ENCODE measurements at regions not wholly inside any gene's neighbourhood (a gene's known extent, or its start where the extent isn't known, plus 50 kb on each side); places are given as distances from the start of the nearest gene placed in this dataset.
"Not testable (repeated sequence)": the region's sequence is repeated elsewhere in the genome, so short reads cannot be mapped to it uniquely, and the experiment has no call there.

DNA sequence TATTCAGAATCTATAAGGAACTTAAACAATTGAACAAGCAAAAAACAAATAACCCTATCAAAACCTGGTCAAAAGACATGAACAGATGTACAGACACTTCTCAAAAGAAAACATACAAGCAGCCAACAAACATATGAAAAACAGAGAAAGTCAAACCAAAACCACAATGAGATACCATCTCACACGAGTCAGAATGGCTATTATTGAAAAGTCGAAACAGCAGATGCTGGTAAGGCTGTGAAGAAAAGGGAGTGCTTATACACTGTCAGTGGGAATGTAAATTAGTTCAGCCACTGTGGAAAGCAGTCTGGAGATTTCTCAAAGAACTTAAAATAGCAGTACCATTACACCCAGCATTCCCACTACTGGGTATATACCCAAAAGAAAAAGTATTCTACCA lies 520.1 kb downstream of the LTN1 start:
- DNase-seq (ENCODE audit: low spot score) = not testable (repeated sequence)

DNA sequence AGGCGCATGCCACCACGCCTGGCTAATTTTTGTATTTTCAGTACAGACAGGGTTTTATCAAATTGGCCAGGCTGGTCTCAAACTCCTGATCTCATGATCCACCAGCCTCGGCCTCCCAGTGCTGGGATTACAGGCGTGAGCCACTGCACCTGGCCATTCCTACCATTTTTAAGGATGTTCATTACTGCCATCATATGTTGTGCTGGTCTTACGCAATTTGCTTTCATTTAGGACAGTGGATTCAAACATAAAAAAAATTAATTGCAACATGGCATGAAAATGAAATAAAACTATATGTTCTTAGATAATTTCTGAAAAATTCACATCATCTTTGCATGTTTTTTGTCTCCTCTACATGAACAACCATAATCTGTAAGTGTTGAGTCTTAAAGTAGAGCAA lies 527.7 kb downstream of the LTN1 start:
- no peak for DNase-seq (ENCODE audit: low spot score)

DNA sequence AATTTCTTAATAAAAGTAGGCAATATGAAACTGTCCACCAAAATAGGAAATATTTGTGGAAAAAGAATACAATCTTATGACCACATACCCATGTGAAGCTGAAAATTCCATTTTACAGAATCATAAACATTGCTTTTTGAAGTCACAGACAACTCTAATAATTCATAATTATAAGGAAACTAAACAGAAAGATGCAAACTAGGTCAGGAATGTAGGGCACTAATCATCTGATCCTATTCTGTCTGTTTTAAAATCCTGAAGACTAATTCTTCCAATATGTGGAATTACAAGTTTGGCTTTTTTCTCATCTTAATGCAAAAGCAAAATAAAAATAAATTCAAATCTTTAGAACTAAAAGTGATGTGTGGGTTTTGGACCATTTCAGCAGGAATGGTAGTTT lies 528.6 kb downstream of the LTN1 start:
- no peak for DNase-seq (ENCODE audit: low spot score)

DNA sequence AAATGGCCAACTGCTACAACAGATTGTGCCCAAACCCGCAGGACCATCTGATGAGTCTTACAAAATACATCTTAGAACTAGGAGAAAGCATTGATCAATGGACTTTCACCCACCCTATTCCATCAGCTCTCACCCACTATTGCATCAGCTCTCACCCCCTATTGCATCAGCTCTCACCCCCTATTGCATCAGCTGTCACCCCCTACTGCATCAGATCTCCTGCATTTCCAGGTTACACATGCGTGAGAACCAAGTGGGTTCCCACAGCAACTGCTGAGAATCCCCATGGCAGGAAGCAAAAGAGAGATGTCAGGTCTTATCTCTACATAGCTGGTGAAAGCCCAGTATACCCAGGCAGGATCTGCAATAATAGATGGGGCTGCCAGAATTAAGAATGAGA lies 533.5 kb downstream of the LTN1 start:
- no peak for DNase-seq (ENCODE audit: low spot score)

DNA sequence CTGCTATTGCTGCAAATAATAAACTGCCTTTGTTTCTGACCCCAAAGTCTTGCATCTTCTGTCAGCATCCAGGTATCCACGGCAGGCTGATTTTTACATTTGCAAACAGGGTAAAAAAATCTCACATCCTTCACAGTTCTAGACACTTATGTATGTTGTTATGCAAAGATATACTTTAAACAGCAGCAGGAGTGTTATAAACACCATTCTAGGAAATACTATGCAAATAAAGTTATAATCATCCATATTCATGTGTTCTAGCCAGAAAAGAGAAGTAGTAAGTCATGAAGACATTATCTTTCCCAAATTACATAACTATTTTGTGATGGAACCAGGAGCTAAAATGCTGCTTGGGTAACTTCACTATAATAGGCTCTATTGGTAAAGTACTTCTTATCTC lies 534.2 kb downstream of the LTN1 start:
- DNase-seq (ENCODE audit: low spot score) = no peak

DNA sequence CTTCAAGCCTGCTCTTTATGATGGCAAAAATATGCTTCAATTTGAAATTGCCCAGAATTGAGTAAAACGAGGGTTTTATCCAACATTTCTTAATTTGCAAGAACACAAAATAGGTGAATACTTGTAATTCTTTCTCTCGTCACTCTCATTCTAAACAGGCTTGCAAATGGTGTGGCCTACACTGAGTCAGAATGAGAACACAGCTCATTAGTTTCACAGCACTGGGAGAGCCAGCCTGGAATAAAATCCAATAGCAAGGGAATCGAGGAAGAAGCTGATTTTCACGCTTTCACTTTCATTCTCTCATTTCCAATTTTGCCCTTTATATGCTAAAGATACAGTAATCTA lies 537.5 kb downstream of the LTN1 start:
- DNase-seq (ENCODE audit: low spot score) = no peak

DNA sequence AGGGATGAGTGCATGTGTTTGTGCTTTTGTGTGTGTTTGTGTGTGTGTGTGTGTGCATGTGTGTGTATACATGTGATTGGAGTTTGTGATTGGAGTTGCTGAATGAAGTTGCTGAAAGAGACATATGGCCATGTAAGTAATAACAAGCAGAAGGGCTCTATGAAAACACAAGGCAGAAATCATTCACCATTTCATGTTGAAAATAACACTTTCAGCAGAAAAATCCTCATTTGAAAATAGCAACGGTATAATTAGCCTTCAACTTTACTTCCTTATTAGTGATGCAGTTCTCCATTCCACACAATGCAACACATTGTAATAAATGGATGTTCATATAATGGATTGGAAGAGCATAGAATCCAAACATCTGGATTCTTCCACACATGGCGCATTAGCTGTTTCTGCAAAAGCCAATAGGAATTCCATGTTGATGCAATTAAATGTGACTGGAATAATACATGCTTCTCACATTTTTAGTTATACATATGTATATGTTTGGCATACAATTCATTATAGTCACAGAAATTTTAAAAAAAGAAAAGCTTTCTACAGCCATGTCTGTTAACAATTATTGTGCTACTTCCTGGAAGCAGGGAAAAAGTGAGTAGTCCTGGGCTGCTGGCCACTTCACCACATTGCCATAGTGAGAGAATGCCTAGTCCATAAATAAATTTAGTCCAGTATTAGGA lies 538.0 kb downstream of the LTN1 start:
- no peak for DNase-seq (ENCODE audit: low spot score)

DNA sequence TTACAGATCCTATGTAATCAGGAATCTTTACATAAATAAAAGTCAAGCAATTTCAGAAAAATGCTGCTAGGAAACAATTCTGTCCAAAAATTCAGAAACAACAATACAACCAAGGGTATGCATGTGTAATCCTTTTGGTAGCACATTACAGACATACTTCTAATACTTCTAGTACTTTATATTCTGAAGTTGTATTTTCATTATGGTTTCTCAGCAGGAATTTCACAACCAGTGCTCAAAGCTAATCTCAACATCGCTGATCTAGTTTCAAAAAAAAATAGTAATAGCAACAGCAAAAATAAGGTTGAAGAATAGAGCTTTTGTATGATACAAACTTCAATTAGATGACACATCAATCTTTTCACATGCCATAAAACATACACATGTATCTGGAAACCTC lies 545.2 kb downstream of the LTN1 start:
- DNase-seq (ENCODE audit: low spot score) = no peak

DNA sequence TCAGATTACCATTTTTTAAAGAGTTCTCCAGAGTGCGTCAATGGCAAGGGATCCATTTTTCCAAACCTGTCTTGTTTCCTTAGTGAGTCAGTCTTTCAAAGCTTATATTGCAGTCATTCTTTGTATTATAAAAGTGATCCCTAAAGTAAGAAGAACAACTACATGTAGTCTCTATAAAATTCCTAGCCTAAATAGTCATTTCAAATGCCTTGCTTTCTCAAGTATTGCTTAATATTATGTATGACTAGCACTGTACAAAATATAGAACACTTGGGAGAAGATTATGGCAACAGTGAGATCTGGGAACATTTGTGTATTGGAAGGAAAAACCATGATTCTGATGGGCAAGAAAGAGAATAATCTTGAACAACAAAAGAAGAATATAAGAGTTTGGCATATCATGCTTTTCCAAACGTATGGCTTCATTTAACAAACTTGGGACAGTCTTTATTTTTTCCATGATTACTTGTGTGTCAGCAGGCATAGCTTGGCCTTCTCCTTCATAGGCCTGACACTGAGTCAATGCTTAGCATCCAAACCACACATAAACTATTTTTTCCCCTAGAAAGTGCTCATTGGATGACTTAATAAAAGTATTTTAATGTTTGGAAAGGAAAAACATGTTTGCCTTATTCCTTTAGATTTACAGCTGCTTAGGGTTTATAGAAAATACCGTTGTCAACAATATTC lies 547.4 kb downstream of the LTN1 start:
- DNase-seq (ENCODE audit: low spot score) = no peak

DNA sequence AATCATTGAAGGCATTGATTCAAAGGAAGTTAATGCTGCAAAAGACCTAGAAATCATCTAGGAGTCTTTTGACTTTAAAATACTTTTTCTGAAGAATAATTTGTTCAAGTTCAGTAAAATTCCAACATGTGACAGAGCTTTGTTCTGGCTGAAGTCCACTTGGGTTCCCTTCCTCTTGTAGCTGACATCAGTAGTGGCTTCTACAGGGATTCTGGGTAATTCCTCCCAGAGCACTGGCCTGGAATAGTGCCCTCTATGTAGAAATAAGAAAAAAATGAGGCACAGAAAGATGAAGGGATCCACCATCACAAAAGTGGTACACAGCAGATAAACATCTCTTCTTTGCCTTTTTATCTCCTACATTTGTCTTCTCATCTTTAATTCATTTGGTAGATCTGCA lies 548.1 kb downstream of the LTN1 start:
- DNase-seq (ENCODE audit: low spot score) = no peak

DNA sequence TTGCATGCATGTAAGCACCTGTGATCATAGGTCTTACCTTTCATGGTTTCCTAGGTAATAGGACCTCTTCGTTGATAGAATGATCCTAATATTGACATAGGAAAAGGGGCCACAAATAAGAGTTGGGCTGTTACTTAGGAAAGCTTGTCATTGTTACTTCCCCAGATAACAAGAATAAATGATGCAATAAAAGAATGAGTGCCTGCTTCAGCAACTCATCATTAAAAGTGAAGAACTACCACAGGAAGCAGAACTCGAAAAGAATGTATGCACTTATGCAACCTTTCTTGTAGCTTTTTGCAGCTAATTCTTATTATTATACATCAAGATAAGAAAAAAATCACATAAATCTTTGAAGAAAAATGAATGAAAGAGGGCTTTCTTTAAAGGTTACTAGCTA lies 548.6 kb downstream of the LTN1 start:
- no peak for DNase-seq (ENCODE audit: low spot score)

DNA sequence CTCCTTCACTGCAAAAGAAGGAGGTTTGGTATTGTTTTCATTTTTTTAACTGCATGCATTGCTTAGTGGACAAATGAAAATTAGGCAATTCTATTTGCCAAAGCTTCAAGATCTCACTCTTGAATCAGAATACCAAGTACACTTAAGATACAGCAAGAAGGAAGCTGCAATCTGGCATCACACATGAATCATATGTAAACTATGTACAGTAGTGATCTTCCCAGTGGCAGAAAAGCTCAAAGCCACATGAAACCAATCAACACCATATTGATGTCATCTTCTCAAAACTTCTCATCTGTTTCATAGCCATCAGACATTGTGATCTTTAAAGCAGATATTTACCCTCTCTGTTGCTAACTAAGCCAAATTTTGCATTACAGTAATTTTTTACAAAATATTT lies 550.1 kb downstream of the LTN1 start:
- DNase-seq (ENCODE audit: low spot score) = no peak

DNA sequence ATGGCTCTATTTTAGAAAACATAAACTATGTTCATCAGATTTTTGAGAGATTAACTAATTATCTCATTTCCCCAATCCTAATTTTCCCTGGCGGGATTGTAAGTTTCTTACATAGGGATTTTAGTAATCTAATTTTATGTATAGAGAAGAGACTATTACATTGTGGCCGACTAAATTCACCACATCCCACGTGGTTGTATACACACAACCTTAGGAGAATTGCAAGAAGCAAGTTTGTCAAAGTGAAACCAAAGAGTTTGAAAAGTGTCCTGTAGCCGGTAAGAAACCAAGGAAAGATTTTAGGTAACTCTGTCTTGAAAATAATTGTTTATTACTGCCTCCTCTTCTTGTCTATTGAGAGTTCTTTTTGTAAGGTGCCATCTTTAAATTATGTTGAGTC lies 550.6 kb downstream of the LTN1 start:
- no peak for DNase-seq (ENCODE audit: low spot score)

DNA sequence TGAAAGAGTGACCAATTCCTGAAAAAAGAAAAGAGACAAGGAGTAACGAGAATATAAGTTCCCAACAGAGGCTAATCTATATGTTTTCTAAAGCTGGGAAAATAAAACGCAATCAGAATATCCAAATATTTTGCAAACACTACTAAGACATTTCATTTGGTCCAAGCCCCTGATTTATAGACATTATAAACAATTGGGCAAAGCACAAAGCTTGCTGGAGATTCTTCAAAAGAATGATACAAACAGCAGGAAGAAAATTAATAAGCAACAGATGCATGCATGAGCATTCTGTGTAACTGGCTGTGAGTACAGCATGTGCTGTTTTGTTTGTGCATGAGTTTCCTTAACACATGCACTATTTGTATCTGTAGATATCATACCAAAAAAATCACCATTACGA lies 552.9 kb downstream of the LTN1 start:
- no peak for DNase-seq (ENCODE audit: low spot score)

DNA sequence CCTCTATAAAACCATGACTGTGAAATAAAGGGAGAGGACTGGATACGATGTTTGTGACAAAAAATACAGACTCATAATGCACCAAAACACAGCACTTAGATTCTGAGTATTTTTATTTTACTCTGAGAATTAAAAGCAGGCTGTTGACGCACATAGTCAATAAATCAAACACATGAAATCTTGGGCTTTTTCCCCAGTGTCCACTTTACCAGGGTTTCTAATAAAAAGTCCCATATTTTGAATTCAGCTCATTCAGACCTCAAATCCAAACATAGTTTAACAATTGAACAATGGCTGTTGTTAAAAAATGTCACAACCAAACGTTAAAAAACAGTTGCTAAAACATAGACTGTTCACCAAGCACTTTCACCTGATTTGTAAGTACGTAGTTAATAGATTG lies 553.4 kb downstream of the LTN1 start:
- DNase-seq (ENCODE audit: low spot score) = no peak

DNA sequence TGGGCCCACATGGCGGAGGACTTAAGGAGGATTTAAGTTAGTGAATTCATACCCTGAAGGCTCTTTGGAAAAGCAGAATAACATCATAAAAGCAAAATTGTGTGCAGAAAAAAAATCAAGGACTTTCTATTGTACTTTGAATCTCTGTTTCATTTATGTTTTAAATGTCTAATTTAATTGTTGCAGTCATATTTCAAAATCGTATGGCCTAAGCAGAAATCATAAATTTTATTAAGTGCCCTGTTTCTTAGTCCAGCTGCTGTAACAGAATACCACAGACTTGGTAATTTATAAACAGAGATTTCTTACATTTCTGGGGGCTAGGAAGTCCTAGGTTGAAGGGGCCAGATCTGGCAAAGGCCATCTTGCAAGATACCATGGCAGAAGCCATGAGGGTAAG lies 555.6 kb downstream of the LTN1 start:
- no peak for DNase-seq (ENCODE audit: low spot score)

DNA sequence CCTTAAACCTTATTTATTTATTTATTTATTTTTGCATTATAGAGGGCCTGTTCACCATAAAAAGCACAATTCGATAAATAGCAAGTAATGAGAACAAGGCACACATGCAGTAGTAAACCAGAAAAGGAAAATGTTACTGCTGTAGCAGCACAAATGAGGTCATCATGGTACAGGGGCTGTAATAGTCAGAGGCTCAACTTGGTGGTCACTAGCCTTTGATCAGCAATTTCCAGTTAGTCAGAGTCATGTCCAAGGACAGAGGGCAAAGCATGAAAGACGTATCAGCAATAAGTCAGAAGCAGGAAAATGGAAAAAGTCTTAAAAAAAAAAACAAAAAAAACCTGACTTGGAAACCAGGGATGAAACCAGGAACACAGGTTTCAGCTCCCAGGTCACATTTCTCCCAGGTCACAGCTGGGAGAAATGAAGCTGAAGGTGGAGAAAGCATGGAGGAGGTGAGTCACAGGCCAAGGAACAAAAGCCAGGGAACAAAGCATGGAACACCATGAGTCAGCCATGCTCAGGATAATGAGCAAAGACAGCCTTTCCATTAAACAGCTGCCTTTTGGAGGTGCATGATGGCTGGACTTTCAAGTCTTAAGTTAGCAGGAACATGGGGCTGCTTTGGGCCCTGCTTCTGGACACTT lies 556.3 kb downstream of the LTN1 start:
- no peak for DNase-seq (ENCODE audit: low spot score)

DNA sequence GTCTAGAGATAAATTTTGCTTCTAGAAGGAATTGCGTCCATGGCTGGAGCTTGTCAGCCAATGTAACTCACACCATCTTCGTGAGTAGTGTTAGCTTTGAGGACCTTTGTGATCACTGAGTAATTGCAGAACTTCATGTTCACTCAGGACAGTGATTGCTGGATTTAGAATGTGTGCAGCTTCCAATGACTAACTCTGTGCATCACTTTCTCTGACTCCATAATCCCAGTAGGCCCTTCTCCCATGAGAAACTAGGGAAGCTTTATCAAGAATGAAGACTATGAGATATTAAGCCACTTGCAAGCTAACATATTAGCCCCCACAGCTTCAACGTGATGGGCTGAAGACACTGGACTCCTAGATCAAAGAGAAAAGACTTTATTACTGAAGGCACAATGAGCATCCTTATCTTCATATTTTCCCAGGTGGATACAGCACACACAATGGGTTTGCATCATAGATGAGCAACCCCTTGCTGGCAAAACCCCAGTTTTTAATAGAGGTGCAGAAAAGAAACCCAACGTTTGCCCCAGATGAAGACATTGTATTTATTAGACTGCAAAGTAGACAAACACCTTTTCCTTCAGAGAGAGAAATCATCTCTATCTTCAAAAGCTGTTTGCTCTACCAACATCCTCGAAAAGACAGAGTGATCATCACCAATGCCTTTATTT lies 561.0 kb downstream of the LTN1 start:
- DNase-seq (ENCODE audit: low spot score) = no peak

DNA sequence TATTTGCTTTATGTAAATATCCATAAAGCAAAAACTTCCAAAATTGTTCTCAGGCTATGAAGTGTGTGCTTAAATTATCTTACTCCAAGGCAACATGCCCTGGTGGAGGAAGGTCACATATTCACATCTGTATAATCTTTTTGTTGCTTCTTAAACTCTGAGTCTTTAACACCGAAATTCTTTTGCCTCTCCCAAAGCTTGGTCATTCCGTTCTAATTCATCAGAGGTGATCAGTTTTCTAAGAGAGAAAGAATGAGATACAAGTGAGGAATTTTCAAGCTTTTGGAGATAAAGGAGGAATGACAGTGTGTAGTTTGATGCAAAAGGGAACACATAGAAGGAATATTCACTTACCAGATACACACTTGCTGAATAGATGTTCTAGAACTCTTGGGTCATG lies 561.7 kb downstream of the LTN1 start:
- DNase-seq (ENCODE audit: low spot score) = no peak

DNA sequence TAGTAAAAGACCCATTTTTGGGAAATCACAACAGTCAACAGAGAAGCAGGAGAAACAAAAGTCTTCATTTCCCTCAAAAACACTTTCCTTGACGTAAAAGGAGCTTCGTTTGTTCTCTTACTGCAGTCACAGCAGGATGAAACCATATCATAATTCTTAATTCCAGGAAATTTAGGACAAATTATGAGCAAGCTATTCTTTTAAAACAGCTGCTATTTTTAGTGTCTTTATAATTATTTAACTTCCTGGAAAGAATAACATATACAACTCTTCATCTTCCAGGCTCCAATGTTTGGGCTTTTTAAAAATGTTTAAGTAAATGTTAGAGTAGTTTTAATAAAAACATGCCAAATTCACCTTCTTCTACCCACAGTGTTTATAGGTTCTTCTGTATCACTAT lies 563.5 kb downstream of the LTN1 start:
- no peak for DNase-seq (ENCODE audit: low spot score)

DNA sequence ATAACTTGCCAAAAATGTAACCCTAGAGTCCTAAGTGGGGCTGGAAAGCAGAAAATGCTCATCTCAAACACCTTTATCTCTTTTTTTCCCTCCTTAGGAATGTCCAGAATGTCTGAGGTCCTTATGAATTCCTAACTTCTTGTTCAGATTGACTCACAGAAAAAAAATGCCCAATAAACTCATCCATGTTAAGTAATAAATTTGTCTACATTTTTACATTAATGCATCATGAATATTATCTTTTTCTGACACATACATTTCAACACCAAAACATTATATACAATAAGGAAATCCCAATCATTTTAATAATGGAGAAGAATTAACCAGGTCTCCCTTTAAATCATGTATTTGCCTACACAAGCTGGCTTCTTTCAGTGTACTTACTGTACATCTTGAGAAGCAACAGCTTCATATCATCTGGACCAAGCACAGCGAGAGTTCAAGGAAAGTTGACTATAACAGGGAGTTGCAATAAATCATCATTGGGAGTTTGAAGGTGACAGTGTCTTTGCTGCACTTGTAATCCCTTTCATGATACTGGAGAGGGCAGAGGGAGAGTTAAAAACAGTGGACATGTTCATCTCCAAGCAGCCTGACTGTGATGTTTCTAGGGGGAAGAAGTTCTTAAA lies 565.2 kb downstream of the LTN1 start:
- no peak for DNase-seq (ENCODE audit: low spot score)

DNA sequence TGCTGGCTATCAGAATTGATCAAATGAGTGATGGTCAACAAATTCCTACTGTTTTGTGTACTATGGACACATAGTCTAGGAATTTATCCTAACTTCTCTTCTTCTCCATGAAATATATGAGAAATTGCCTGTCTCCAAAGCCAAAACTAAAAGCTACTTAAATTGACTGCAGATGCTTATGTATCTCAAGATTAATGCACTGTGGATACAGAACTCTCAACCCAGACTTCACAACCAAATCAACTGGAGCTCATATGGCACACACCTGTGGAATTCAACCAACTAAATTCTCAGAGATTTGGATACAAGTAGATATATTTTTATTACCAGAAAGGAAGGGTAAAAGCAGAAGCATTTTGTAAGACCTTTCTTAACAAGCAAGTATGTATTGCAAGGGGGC lies 566.1 kb downstream of the LTN1 start:
- no peak for DNase-seq (ENCODE audit: low spot score)

All from mucosa of gallbladder (tissue), 1 donor.